AG08395 (cell line): ENCODE measurements at regions not wholly inside any gene's neighbourhood (a gene's known extent, or its start where the extent isn't known, plus 50 kb on each side); places are given as distances from the start of the nearest gene placed in this dataset.
"Not testable (repeated sequence)": the region's sequence is repeated elsewhere in the genome, so short reads cannot be mapped to it uniquely, and the experiment has no call there.

Experiments used
- DNase-seq: peaks from one replicate; pipeline ENCODE4 v3.0.0; 2012; ENCODE audit warnings: mixed read lengths, low spot score

DNA sequence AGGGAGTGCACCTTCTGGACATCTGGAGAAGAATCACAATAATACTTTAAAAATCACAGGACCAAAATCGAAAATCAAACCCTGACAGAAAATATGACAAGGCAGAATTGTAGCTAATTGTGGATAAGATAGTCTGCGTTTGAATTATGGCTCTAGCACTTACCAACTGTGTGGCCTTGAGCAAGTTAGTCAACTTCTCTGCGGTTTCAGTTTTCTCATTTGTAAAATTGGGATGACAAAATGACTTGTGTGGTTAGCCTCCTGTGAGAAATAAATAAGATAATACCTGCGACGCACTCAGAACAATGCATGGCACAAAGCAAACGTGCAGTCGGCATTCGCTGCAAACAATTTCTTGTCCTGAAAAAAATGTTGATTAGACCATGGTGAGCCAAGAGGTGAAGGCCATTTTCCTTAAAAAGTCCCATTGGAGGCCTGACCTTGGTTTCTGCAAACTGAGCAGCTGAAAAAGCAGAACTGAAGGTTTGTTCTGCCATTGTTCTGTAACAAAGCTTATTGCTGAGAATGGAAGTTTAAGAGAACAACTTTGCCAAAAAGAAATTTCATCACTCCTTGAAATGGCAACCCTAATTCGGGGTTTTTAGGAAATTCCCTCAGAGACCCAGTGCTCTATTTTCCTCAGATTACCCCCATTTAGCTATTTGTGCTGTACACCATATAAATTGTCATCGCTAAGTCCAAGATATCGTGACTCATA, 266.3 kb downstream of the ERMARD start:
- no peak for DNase-seq

DNA sequence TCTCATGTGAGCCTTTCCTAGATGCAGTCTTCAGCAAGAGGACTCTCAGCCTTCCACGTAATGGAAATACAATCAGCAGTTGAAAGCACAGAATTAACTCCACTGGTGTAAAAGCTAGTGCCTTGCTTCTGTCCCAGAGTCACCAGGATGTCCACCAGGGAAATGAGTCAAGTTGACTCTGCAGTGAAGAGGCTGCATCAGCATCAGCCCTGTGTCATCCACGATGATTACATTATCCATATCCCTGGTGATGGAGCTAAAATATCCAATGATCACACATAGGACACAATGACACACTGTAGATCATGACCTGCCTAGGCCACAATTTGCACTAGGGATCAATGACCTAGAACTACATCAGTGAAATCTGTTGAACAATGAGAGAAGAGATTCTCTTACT, 262.4 kb downstream of the ERMARD start:
- no peak for DNase-seq

DNA sequence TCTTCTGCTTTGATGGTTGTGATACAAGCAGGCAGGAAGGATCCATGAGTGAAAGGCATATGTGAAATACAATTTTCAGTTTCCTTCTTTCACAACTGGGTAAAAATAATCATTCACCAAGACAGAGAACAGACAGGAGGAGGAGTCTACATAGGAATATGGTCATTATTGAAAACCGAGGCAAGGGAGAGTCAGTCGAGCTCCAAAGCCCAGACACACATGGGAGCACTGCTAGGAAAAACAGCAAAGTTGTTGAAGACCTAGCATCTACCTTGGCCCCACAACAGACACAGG, 260.6 kb downstream of the ERMARD start:
- no peak for DNase-seq

GRCh38 chr6:170011204-170012036, 260.0 kb downstream of the ERMARD start:
- DNase-seq, result no peak

DNA sequence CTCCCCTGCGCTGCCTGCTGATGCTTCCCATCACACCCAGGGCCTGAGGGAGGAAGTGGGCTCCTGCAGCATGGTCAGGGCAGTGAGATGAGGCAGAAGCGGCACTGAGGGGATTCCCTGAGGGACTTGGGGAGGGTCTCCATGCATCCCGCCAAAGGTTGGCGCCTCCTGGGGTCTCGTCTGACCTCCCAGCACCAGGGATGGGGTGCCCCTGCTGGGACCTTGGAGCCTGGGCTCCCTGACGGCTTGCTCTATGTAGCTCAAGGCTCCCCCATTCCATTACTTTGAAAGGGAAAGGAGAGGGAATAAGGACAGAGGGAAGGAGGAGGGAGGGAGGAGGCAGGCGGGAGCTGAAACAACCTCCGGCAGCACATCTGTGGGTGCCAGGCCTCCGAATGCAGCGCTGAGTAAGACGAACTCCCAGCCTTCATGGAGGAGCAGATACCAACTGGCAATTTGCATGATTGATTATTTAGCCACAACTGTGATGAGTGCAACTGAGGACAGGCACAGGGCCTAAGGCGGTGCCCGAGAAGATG, 259.3 kb downstream of the ERMARD start:
- no peak for DNase-seq

GRCh38 chr6:170008294-170008785, 256.9 kb downstream of the ERMARD start:
- DNase-seq, result no peak

GRCh38 chr6:170007468-170008293, 256.3 kb downstream of the ERMARD start:
- DNase-seq, result no peak

DNA sequence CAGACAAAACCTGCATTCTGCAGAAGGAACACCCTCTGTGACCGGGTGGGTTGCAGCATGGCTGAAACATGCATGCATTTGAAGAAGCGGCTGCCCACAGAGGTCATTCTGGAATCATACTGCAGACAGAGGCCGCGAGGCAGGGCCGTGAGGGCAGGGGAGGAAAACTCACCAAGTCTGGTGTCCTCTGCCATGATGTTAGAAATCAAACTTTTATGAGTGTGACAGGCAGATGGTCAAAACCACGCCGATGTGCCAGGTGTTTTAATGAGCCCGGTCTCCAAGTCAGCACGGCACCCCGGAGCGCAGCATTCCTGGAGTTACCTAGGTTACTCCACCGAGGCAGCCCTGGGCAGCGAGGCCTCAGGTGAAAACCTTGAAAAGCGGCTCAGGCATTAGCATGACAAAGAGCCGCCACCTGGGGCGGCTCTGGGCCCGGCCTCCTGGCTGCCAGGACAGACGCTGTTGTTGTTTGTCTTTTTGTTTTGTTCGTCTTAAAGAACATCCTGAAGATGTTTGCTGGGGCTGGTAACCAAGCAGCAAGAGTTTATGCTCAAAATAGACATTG, 255.6 kb downstream of the ERMARD start:
- no peak for DNase-seq

- no peak for DNase-seq
Observed at GRCh38 chr6:170006071-170006899, 254.9 kb downstream of the ERMARD start.

DNA sequence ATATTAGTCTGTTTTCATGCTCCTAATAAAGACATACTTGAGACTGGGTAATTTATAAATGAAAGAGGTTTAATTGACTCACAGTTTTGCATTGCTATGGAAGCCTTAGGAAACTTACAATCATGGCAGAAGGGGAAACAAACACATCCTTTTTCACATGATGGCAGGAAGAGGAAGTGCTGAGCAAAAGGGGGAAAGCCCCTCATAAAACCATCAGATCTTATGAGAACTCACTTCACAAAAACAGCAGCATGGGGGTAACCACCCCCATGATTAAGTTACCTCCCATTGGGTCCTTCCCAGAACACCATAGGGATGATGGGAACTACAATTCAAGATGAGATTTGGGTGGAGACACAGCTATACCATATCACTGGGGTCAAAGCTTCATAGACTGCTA, 254.2 kb downstream of the ERMARD start:
- no peak for DNase-seq

DNA sequence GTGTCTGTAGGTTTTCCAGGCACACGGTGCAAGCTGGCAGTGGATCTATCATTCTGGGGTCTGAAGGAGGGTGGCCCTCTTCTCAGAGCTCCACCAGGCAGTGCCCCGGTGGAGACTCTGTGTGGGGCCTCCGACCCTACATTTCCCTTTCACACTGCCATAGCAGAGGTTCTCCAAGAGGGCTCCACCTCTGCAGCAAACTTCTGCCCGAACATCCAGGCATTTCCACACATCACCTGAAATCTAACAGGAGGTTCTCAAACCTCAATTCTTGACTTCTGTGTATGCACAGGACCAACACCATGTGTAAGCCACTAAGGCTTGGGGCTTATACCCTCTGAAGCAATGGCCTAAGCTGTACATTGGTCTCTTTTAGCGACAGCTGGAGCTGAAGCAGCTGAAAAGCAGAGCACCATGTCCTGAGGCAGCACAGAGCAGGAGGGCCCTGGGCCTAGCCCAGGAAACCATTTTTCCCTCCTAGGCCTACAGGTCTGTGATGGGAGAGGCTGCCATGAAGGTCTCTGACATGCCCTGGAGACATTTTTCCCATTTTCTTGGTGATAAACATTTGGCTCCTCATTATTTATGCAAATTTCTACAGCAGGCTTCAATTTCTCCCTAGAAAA, 253.3 kb downstream of the ERMARD start:
- no peak for DNase-seq

- no peak for DNase-seq
Observed at GRCh38 chr6:170003451-170004160, 252.2 kb downstream of the ERMARD start.

- DNase-seq, result no peak
Observed at GRCh38 chr6:170003027-170003426, 251.6 kb downstream of the ERMARD start.

- not testable (repeated sequence) for DNase-seq
Observed at GRCh38 chr6:170001782-170002181, 250.4 kb downstream of the ERMARD start.

GRCh38 chr6:170000071-170000843, 248.8 kb downstream of the ERMARD start:
- DNase-seq, result no peak

- no peak for DNase-seq
Observed at GRCh38 chr6:169999367-169999766, 247.9 kb downstream of the ERMARD start.

DNA sequence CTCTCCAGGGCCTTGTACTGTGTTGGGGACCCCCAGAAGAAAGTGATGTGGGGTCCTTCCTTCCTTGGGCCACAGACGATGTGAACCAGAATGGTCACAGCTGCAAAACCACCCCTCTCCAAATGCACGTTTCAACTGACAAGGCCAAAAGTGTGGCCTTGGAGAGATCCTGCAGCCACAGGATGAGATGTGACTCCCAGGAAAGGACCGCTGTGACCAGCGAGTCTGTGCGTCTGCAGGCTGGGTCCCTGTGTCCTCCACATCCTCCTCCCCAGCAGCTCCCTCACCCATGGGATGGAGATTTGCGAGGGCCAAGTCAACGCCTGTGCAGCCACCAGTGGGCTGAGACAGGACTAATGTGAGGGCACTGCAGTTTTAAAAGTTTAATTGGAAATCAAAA, 247.0 kb downstream of the ERMARD start:
- no peak for DNase-seq

DNA sequence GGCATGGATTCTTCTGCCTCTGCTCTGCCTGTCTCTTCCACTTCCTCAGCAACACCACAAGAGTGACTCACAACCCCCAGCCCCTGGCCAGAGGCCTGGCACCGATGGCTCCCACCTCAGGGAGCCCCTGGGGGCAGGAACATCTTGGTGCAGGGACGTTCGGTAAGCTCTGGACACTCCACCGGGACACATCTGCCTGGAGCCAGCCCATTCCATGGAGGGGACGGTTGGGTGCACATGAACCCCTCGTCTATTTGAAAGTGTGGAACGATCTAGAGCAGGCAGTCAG, 246.5 kb downstream of the ERMARD start:
- no peak for DNase-seq

GRCh38 chr6:169997187-169997929, 245.9 kb downstream of the ERMARD start:
- DNase-seq, result no peak
